K562 (cell line): ENCODE measurements at regions not wholly inside any gene's neighbourhood (a gene's known extent, or its start where the extent isn't known, plus 50 kb on each side); places are given as distances from the start of the nearest gene placed in this dataset.

ENCODE experiments used
- ATAC-seq: fragments of 200-7000 bp; cut with Tn5 transposase; 3 replicates; pipeline ENCODE4 v1.9.1; 2020; ENCODE audit warnings: moderate library complexity
- BruUV-seq: library from RNA; stranded (reverse); fragments of 400-500 nt; replicated peaks from 2 replicates; lab custom pipeline; 2021; lab: Mats Ljungman, UMichigan
- CTCF ChIA-PET: fragments of 300-600 bp; formaldehyde crosslinking; extraction: SDS; loops from one replicate; lab custom pipeline; 2021; ENCODE audit warnings: low intra/inter-chr PET ratio; lab: Yijun Ruan, JAX
- POLR2A ChIA-PET: fragments of 300-600, 350-650 bp; sonication (Branson Sonifier 250); formaldehyde crosslinking; extraction: SDS; loops from one replicate; lab custom pipeline; 2021; ENCODE audit warnings: antibody characterized with exemption, inconsistent platforms; lab: Yijun Ruan, JAX
- DNase-seq, 4 experiments: peaks; one replicate each; pipeline versions ENCODE4 v3.0.0 to v3.0.0-alpha.2; 2011 to 2018; ENCODE audit warnings: low spot score in 3 of 4, mixed read lengths in 3 of 4; ENCODE audit errors: extremely low read depth in 1 of 4
- FAIRE-seq: peaks from 2 replicates; lab custom pipeline; 2011; peaks lifted over from hg19 to GRCh38; lab: Jason Lieb, UNC
- H2AFZ ChIP-seq: 2 replicates; pipeline ENCODE4 v1.6.0; 2011; ENCODE audit warnings: low read depth, low read length, control low read depth, inconsistent platforms
- H3K27ac ChIP-seq: fragments of 200-600 bp; 3 replicates; pipeline ENCODE4 v1.8.0; 2011; ENCODE audit warnings: low read depth, mild to moderate bottlenecking, control low read depth, inconsistent platforms, low read length, moderate library complexity, mixed read lengths; ENCODE audit errors: extremely low read depth
- H3K27me3 ChIP-seq, 2 experiments: fragments of 300-600 bp in 1 of 2; 2 replicates in 1 of 2; 3 replicates in 1 of 2; pipeline versions ENCODE4 v1.6.0 to v1.8.0; 2011; ENCODE audit warnings: inconsistent platforms in 2 of 2, low read length in 2 of 2, mild to moderate bottlenecking in 1 of 2, mixed read lengths in 1 of 2, moderate library complexity in 1 of 2; ENCODE audit not compliant: control insufficient read depth in 2 of 2, insufficient read depth in 2 of 2
- H3K36me3 ChIP-seq: fragments of 300-600 bp; 3 replicates; pipeline ENCODE4 v1.8.0; 2011; ENCODE audit warnings: mild to moderate bottlenecking, low read length, inconsistent platforms; ENCODE audit not compliant: control insufficient read depth, insufficient read depth
- H3K4me1 ChIP-seq, 2 experiments: fragments of 200-600 bp in 1 of 2; replicated peaks in 1 of 2; 2 replicates in 1 of 2; 3 replicates in 1 of 2; pipeline versions ENCODE4 v1.5.1 to v1.8.0; 2011; ENCODE audit warnings: inconsistent platforms in 2 of 2, low read length in 2 of 2, mild to moderate bottlenecking in 1 of 2, mixed read lengths in 1 of 2, moderate library complexity in 1 of 2; ENCODE audit not compliant: control insufficient read depth in 2 of 2, insufficient read depth in 2 of 2
- H3K4me2 ChIP-seq: 2 replicates; pipeline ENCODE4 v1.6.1; 2011; ENCODE audit warnings: low read length, control low read depth, inconsistent platforms, mixed read lengths; ENCODE audit not compliant: insufficient read depth
- H3K4me3 ChIP-seq: fragments of 200-600 bp; sonication (generic), shearing (Covaris generic); 2 replicates; pipeline ENCODE4 v1.5.1; 2016; ENCODE audit warnings: control low read depth, inconsistent platforms
- H3K79me2 ChIP-seq: fragments of 200-600 bp; 3 replicates; pipeline ENCODE4 v1.8.0; 2011; ENCODE audit warnings: low read length, inconsistent platforms; ENCODE audit not compliant: control insufficient read depth, insufficient read depth
- H3K9ac ChIP-seq, 2 experiments: 2 replicates each; pipeline versions ENCODE4 v1.6.0 to v1.6.1; 2011; ENCODE audit warnings: low read depth in 2 of 2, low read length in 2 of 2, control low read depth in 1 of 2, inconsistent platforms in 1 of 2, mild to moderate bottlenecking in 1 of 2, mixed read lengths in 1 of 2; ENCODE audit not compliant: insufficient read depth in 1 of 2
- H3K9me1 ChIP-seq: one replicate; pipeline ENCODE4 v1.6.0; 2011; ENCODE audit warnings: inconsistent platforms, mild to moderate bottlenecking, low read length, moderate library complexity; ENCODE audit not compliant: control insufficient read depth, insufficient read depth
- H3K9me3 ChIP-seq: replicated peaks from 2 replicates; pipeline ENCODE4 v1.5.1; 2011; ENCODE audit warnings: low read depth, low read length, inconsistent platforms; ENCODE audit not compliant: control insufficient read depth, insufficient read depth
- H4K20me1 ChIP-seq: replicated peaks from 2 replicates; pipeline ENCODE4 v1.6.1; 2011; ENCODE audit warnings: low read length, inconsistent platforms, mixed read lengths; ENCODE audit not compliant: control insufficient read depth, insufficient read depth
- FOXA1 ChIP-seq: fragments of 450-650 bp; IDR thresholded peaks from 2 replicates; pipeline ENCODE4 v1.6.1; 2016; ENCODE audit warnings: mild to moderate bottlenecking, borderline replicate concordance
- PHF20 ChIP-seq: fragments of 450-650 bp; IDR thresholded peaks from 2 replicates; pipeline ENCODE4 v1.6.1; 2018; ENCODE audit not compliant: partially characterized antibody
- RBM22 ChIP-seq: fragments of 200-400 bp; formaldehyde crosslinking; IDR thresholded peaks from 2 replicates; pipeline ENCODE4 v1.6.1; 2018; ENCODE audit warnings: low read length, low read depth; ENCODE audit not compliant: poor library complexity, severe bottlenecking
- TEAD2 ChIP-seq: fragments of 450-650 bp; IDR thresholded peaks from 2 replicates; pipeline ENCODE4 v1.6.1; 2016; ENCODE audit warnings: missing genetic modification characterization, control low read depth, missing compliant biosample characterization
- ZNF133 ChIP-seq: fragments of 250-450 bp; sonication (Bioruptor Pico); IDR thresholded peaks from 2 replicates; pipeline ENCODE4 v1.4.0; 2020; ENCODE audit warnings: mild to moderate bottlenecking
- in situ Hi-C: fragments of 300-500 bp; cut with MboI; formaldehyde crosslinking; loops from 4 replicates; pipeline ENCODE4 v1.15.0; 2018; ENCODE audit warnings: inconsistent platforms, mixed read lengths
- intact Hi-C: fragments of 100-400 bp; cut with micrococcal nuclease; formaldehyde crosslinking; loops from 2 replicates; pipeline ENCODE4 v1.14.2; 2022
- TF ChIP-seq, protein P1 (sequence below): IDR thresholded peaks from 3 replicates; pipeline ENCODE4 v1.6.1; 2011; ENCODE audit warnings: borderline replicate concordance, mild to moderate bottlenecking; ENCODE audit not compliant: insufficient read length, insufficient read depth
- TF ChIP-seq, protein P2 (sequence below): fragments of 450-650 bp; formaldehyde crosslinking; IDR thresholded peaks from 2 replicates; pipeline ENCODE4 v1.4.0; 2020; ENCODE audit warnings: mild to moderate bottlenecking, moderate library complexity
- TF ChIP-seq, protein P3 (sequence below): fragments of 450-650 bp; IDR thresholded peaks from 2 replicates; pipeline ENCODE4 v1.6.1; 2016; ENCODE audit warnings: low read depth, mild to moderate bottlenecking, moderate library complexity
- TF ChIP-seq, protein P4 (sequence below), 2 experiments: fragments of 450-650 bp in 1 of 2; sonication (generic) in 1 of 2; formaldehyde crosslinking in 1 of 2; IDR thresholded peaks; 2 replicates each; pipeline versions ENCODE4 v1.7.1 to v1.9.0; 2016 to 2022; ENCODE audit warnings: inconsistent platforms in 1 of 2, mild to moderate bottlenecking in 1 of 2, missing genetic modification reagents in 1 of 2

DNA sequence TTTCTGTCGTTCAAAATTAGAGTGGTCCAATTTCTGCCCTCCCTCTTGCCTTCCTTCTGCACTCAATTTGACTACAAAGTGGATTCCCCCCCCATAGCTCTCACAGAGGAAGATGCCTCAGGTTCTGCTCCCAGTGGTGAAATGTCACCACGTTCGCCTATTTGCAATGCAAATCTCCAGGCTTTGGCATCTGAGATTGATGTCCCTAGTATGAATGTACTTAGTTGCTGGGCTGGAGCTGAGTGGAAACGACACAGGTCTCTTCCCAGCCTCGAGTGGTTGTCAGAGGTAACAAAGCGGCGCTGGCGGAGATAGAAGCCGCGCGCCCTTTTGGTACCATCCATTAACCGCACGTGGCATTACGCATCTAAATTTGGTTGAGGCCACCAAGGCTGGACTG, 860.1 kb downstream of the MCTP2 start (continued):
- TF ChIP-seq, protein P1, sequence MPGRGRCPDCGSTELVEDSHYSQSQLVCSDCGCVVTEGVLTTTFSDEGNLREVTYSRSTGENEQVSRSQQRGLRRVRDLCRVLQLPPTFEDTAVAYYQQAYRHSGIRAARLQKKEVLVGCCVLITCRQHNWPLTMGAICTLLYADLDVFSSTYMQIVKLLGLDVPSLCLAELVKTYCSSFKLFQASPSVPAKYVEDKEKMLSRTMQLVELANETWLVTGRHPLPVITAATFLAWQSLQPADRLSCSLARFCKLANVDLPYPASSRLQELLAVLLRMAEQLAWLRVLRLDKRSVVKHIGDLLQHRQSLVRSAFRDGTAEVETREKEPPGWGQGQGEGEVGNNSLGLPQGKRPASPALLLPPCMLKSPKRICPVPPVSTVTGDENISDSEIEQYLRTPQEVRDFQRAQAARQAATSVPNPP = no peak
- TF ChIP-seq TEAD2 (tag) (no peak), RBM22 (no peak)
- TF ChIP-seq, protein P2, sequence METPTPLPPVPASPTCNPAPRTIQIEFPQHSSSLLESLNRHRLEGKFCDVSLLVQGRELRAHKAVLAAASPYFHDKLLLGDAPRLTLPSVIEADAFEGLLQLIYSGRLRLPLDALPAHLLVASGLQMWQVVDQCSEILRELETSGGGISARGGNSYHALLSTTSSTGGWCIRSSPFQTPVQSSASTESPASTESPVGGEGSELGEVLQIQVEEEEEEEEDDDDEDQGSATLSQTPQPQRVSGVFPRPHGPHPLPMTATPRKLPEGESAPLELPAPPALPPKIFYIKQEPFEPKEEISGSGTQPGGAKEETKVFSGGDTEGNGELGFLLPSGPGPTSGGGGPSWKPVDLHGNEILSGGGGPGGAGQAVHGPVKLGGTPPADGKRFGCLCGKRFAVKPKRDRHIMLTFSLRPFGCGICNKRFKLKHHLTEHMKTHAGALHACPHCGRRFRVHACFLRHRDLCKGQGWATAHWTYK (CRISPR knock-in tag) = no peak

DNA sequence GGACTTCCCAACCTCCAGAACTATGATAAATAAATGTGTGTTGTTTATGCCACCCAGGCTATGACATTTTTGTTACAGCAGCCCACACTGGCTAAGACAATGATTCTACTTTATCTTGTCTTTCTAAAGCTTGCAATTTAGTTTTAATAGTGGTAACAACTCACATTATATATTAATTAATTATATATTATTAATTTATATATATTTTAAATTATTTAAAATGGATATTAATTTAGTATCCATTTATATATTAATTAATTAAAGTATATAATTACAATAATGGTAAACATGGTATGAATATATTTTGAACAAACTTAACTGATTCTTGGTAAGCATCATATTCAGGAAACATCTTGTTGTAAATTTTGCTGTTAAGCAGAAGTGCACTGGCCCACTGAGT, 863.9 kb downstream of the MCTP2 start:
- ChIA-PET CTCF (no interaction called here), POLR2A (no interaction called here)
- FAIRE-seq (no peak), ATAC-seq (no peak), DNase-seq (no peak)
- Histone ChIP-seq H3K79me2 (no peaks in the 10 kb centered on the region), H2AFZ (no peak overlapping the region), H3K36me3 (no peaks in the 10 kb centered on the region), H4K20me1 (no peaks in the 10 kb centered on the region), H3K9me3 (no peaks in the 10 kb centered on the region), H3K27ac (no peak overlapping the region), H3K27me3 (no peaks in the 10 kb centered on the region), H3K4me1 (no peaks in the 10 kb centered on the region), H3K4me2 (no peak overlapping the region), H3K9me1 (no peaks in the 10 kb centered on the region), H3K4me3 (no peak overlapping the region), H3K9ac (no peak overlapping the region)
- in situ Hi-C loops (no loop called here), intact Hi-C loops (no loop called here)
- BruUV-seq = no TSS peak
- TF ChIP-seq, protein P3, sequence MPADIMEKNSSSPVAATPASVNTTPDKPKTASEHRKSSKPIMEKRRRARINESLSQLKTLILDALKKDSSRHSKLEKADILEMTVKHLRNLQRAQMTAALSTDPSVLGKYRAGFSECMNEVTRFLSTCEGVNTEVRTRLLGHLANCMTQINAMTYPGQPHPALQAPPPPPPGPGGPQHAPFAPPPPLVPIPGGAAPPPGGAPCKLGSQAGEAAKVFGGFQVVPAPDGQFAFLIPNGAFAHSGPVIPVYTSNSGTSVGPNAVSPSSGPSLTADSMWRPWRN = no peak
- TF ChIP-seq PHF20 (no peak), ZNF133 (CRISPR knock-in tag) (no peak), FOXA1 (no peak)
- TF ChIP-seq, protein P4, sequence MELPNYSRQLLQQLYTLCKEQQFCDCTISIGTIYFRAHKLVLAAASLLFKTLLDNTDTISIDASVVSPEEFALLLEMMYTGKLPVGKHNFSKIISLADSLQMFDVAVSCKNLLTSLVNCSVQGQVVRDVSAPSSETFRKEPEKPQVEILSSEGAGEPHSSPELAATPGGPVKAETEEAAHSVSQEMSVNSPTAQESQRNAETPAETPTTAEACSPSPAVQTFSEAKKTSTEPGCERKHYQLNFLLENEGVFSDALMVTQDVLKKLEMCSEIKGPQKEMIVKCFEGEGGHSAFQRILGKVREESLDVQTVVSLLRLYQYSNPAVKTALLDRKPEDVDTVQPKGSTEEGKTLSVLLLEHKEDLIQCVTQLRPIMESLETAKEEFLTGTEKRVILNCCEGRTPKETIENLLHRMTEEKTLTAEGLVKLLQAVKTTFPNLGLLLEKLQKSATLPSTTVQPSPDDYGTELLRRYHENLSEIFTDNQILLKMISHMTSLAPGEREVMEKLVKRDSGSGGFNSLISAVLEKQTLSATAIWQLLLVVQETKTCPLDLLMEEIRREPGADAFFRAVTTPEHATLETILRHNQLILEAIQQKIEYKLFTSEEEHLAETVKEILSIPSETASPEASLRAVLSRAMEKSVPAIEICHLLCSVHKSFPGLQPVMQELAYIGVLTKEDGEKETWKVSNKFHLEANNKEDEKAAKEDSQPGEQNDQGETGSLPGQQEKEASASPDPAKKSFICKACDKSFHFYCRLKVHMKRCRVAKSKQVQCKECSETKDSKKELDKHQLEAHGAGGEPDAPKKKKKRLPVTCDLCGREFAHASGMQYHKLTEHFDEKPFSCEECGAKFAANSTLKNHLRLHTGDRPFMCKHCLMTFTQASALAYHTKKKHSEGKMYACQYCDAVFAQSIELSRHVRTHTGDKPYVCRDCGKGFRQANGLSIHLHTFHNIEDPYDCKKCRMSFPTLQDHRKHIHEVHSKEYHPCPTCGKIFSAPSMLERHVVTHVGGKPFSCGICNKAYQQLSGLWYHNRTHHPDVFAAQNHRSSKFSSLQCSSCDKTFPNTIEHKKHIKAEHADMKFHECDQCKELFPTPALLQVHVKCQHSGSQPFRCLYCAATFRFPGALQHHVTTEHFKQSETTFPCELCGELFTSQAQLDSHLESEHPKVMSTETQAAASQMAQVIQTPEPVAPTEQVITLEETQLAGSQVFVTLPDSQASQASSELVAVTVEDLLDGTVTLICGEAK (IDR thresholded peaks at IDR 0.05) = no peak
- TF ChIP-seq, protein P4 (CRISPR knock-in tag; IDR thresholded peaks at IDR 0.05) = no peak
